ENCODE measurements at regions not wholly inside any gene's neighbourhood (a gene's known extent, or its start where the extent isn't known, plus 50 kb on each side); places are given as distances from the start of the nearest gene placed in this dataset.

DNA sequence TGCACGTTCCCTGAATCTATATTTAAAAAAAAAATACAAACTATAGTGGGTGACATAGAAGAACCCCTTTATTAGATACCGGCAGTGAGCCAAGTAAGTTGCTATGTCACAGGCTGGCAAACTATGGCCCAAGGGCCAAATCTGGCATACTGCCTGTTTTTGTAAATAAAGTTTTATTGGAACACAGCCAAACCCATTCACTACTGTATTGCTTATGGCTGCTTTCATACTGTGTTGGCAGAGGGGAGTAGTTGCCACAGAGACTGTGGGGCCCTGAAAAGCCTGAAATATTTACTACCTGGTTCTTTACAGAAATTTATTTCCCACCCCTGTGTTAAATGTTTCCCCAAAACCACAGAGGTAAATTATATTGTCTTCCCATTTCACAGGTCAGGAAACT is 71.2 kb upstream of the EGFL6 start:
- Histone ChIP-seq H3K27me3 (no peaks in the 10 kb centered on the region), H3K4me1 (no peaks in the 10 kb centered on the region), H3K4me3 (no peak overlapping the region), H3K9me3 (no peaks in the 10 kb centered on the region), H3K27ac (no peak overlapping the region), H3K36me3 (no peaks in the 10 kb centered on the region)
- DNase-seq, result no peak
- TF ChIP-seq CTCF (IDR thresholded peaks at IDR 0.05), result no peak
- no peak for ATAC-seq (ENCODE audit: low FRiP score in 2 of 2)
- WGBS, 2 donors, result 89 to 98% methylated on average over 2 of the region's 2 CpGs

GRCh38 chrX:13495232-13495631 is 74.2 kb upstream of the EGFL6 start:
- Histone ChIP-seq H3K27me3 (no peaks in the 10 kb centered on the region), H3K9me3 (no peaks in the 10 kb centered on the region), H3K4me1 (no peaks in the 10 kb centered on the region), H3K27ac (no peak overlapping the region), H3K4me3 (no peak overlapping the region), H3K36me3 (no peaks in the 10 kb centered on the region)
- ATAC-seq (ENCODE audit: low FRiP score in 2 of 2), result no peak
- DNase-seq, result no peak
- TF ChIP-seq EP300 (IDR thresholded peaks at IDR 0.05), result no peak
- TF ChIP-seq POLR2AphosphoS5 (IDR thresholded peaks at IDR 0.05), result no peak
- TF ChIP-seq POLR2A (IDR thresholded peaks at IDR 0.05), result no peak
- no peak for TF ChIP-seq CTCF (IDR thresholded peaks at IDR 0.05)
- WGBS, 2 donors, result 93% methylated on average over 1 of the region's 1 CpG; no CpG with 5 or more reads in 1 of the 2 donors

GRCh38 chrX:13494562-13494961 is 74.8 kb upstream of the EGFL6 start:
- DNase-seq, result no peak
- no peak overlapping the region for H3K4me3 ChIP-seq
- H3K27ac ChIP-seq, result no peak overlapping the region
- no peaks in the 10 kb centered on the region for H3K4me1 ChIP-seq
- no peaks in the 10 kb centered on the region for H3K9me3 ChIP-seq
- no peaks in the 10 kb centered on the region for H3K36me3 ChIP-seq
- WGBS, 2 donors, result 80% methylated on average over 2 of the region's 2 CpGs; no CpG with 5 or more reads in 1 of the 2 donors
- ATAC-seq (ENCODE audit: low FRiP score in 2 of 2), result no peak
- no peaks in the 10 kb centered on the region for H3K27me3 ChIP-seq
- TF ChIP-seq EP300 (IDR thresholded peaks at IDR 0.05) (no peak), POLR2AphosphoS5 (IDR thresholded peaks at IDR 0.05) (no peak), POLR2A (IDR thresholded peaks at IDR 0.05) (no peak), CTCF (IDR thresholded peaks at IDR 0.05) (no peak)

GRCh38 chrX:13493659-13494058 is 75.7 kb upstream of the EGFL6 start:
- DNase-seq, result no peak
- Histone ChIP-seq H3K27me3 (no peaks in the 10 kb centered on the region), H3K36me3 (no peaks in the 10 kb centered on the region), H3K4me3 (no peak overlapping the region), H3K27ac (no peak overlapping the region), H3K4me1 (no peaks in the 10 kb centered on the region), H3K9me3 (no peaks in the 10 kb centered on the region)
- 76 to 84% methylated on average over 5 of the region's 5 CpGs for WGBS, 2 donors
- ATAC-seq (ENCODE audit: low FRiP score in 2 of 2), result no peak
- TF ChIP-seq POLR2AphosphoS5 (IDR thresholded peaks at IDR 0.05) (no peak), CTCF (IDR thresholded peaks at IDR 0.05) (no peak), POLR2A (IDR thresholded peaks at IDR 0.05) (no peak), EP300 (IDR thresholded peaks at IDR 0.05) (no peak)

- ATAC-seq (ENCODE audit: low FRiP score in 2 of 2) (no peak), DNase-seq (no peak)
- no peak overlapping the region for H3K4me3 ChIP-seq
- TF ChIP-seq EP300 (IDR thresholded peaks at IDR 0.05) (no peak), POLR2AphosphoS5 (IDR thresholded peaks at IDR 0.05) (no peak)
- no peak overlapping the region for H3K27ac ChIP-seq
- H3K36me3 ChIP-seq, result no peaks in the 10 kb centered on the region
- H3K9me3 ChIP-seq, result no peaks in the 10 kb centered on the region
- no peaks in the 10 kb centered on the region for H3K27me3 ChIP-seq
- H3K4me1 ChIP-seq, result peaks cover 5 to 9% (median 7%) of the 10 kb centered on the region in 4 donors
- WGBS, 2 donors, result 91 to 96% methylated on average over 2 of the region's 2 CpGs
Measured at GRCh38 chrX:13492286-13492685, 77.1 kb upstream of the EGFL6 start.
